GM18907 (cell line): ENCODE measurements at regions not wholly inside any gene's neighbourhood (a gene's known extent, or its start where the extent isn't known, plus 50 kb on each side); places are given as distances from the start of the nearest gene placed in this dataset.
"Not testable (repeated sequence)": the region's sequence is repeated elsewhere in the genome, so short reads cannot be mapped to it uniquely, and the experiment has no call there.

ENCODE experiments used
- ATAC-seq: cut with Tn5 transposase; IDR thresholded peaks from one replicate; pipeline ENCODE4 v1.9.1; 2021; ENCODE audit warnings: mild to moderate bottlenecking, moderate library complexity; ENCODE audit not compliant: unreplicated experiment

- ATAC-seq, result no peak
These were observed 129.1 kb upstream of the SHB start for GRCh38 chr9:38198140-38198539.

GRCh38 chr9:38196714-38197113 lies 127.7 kb upstream of the SHB start:
- ATAC-seq, result no peak

GRCh38 chr9:38195737-38196161 lies 126.7 kb upstream of the SHB start:
- no peak for ATAC-seq

- no peak for ATAC-seq
These were observed 125.8 kb upstream of the SHB start for GRCh38 chr9:38194870-38195269.

- no peak for ATAC-seq
These were observed 123.8 kb upstream of the SHB start for GRCh38 chr9:38192731-38193265.

- no peak for ATAC-seq
These were observed 117.5 kb upstream of the SHB start for GRCh38 chr9:38186404-38187115.

GRCh38 chr9:38185647-38186403 lies 116.8 kb upstream of the SHB start:
- ATAC-seq, result no peak

- ATAC-seq, result no peak
These were observed 115.1 kb upstream of the SHB start for GRCh38 chr9:38183994-38184568.

GRCh38 chr9:38182321-38182720 lies 113.3 kb upstream of the SHB start:
- no peak for ATAC-seq

GRCh38 chr9:38181866-38182265 lies 112.8 kb upstream of the SHB start:
- no peak for ATAC-seq

- no peak for ATAC-seq
These were observed 112.2 kb upstream of the SHB start for GRCh38 chr9:38181232-38181631.

- ATAC-seq, result no peak
These were observed 111.6 kb upstream of the SHB start for GRCh38 chr9:38180656-38181055.

- no peak for ATAC-seq
These were observed 110.9 kb upstream of the SHB start for GRCh38 chr9:38179965-38180364.

GRCh38 chr9:38178237-38178636 lies 109.2 kb upstream of the SHB start:
- ATAC-seq, result no peak

- no peak for ATAC-seq
These were observed 108.7 kb upstream of the SHB start for GRCh38 chr9:38177680-38178079.

- ATAC-seq, result no peak
These were observed 107.2 kb upstream of the SHB start for GRCh38 chr9:38176251-38176650.

GRCh38 chr9:38175423-38175822 lies 106.4 kb upstream of the SHB start:
- ATAC-seq, result no peak

GRCh38 chr9:38172586-38172985 lies 103.6 kb upstream of the SHB start:
- ATAC-seq, result no peak

- ATAC-seq, result no peak
These were observed 102.9 kb upstream of the SHB start for GRCh38 chr9:38171926-38172325.

GRCh38 chr9:38171538-38171884 lies 102.5 kb upstream of the SHB start:
- no peak for ATAC-seq

GRCh38 chr9:38170763-38171537 lies 101.9 kb upstream of the SHB start:
- ATAC-seq, result not testable (repeated sequence)
